ENCODE measurements at regions not wholly inside any gene's neighbourhood (a gene's known extent, or its start where the extent isn't known, plus 50 kb on each side); places are given as distances from the start of the nearest gene placed in this dataset.

GRCh38 chr18:40055262-40055661 is 1899.8 kb upstream of the PIK3C3 start:
- TF ChIP-seq CTCF (IDR thresholded peaks at IDR 0.05) (no peak), EZH2phosphoT487 (IDR thresholded peaks at IDR 0.05) (no peak), EZH2 (IDR thresholded peaks at IDR 0.05) (no peak)
